H1 (cell line): ENCODE measurements at regions not wholly inside any gene's neighbourhood (a gene's known extent, or its start where the extent isn't known, plus 50 kb on each side); places are given as distances from the start of the nearest gene placed in this dataset.

Experiments
- CHD2 ChIP-seq: IDR thresholded peaks from 2 replicates; pipeline ENCODE4 v1.6.1; 2012; ENCODE audit warnings: low read length, improper control_type of control experiment
- CHD7 ChIP-seq: fragments of 300-600 bp; sonication (generic); IDR thresholded peaks from 2 replicates; pipeline ENCODE4 v1.7.1; 2012; ENCODE audit warnings: low read length, moderate library complexity, mild to moderate bottlenecking, inconsistent platforms; ENCODE audit not compliant: insufficient replicate concordance
- CTBP2 ChIP-seq: IDR thresholded peaks from 2 replicates; pipeline ENCODE4 v1.7.0; 2011; ENCODE audit warnings: borderline replicate concordance, mild to moderate bottlenecking, moderate library complexity, mixed read lengths, low read length; ENCODE audit not compliant: insufficient read depth, insufficient read length
- EGR1 ChIP-seq: IDR thresholded peaks from 2 replicates; pipeline ENCODE4 v1.6.1; 2011; ENCODE audit warnings: low read depth, low read length, borderline replicate concordance
- EP300 ChIP-seq, 2 experiments: IDR thresholded peaks; 1 replicate in 1 of 2; 2 replicates in 1 of 2; pipeline ENCODE4 v1.6.1; 2011 to 2012; ENCODE audit warnings: low read depth in 2 of 2, low read length in 2 of 2, mild to moderate bottlenecking in 2 of 2, borderline replicate concordance in 1 of 2, inconsistent platforms in 1 of 2, moderate library complexity in 1 of 2
- EZH2 ChIP-seq: fragments of 200-600 bp; sonication (generic); IDR thresholded peaks from 2 replicates; pipeline ENCODE4 v1.7.1; 2012; ENCODE audit warnings: low read depth, mild to moderate bottlenecking, moderate library complexity, low read length, inconsistent platforms; ENCODE audit not compliant: severe bottlenecking
- GABPA ChIP-seq: IDR thresholded peaks from 2 replicates; pipeline ENCODE4 v1.6.1; 2011; ENCODE audit warnings: mild to moderate bottlenecking, low read length, moderate library complexity, borderline replicate concordance; ENCODE audit not compliant: insufficient read depth
- TCF12 ChIP-seq: IDR thresholded peaks from 2 replicates; pipeline ENCODE4 v1.6.1; 2011; ENCODE audit warnings: low read depth, mild to moderate bottlenecking, low read length
- USF2 ChIP-seq: IDR thresholded peaks from 2 replicates; pipeline ENCODE4 v1.6.1; 2011; ENCODE audit warnings: low read length, improper control_type of control experiment

- TF ChIP-seq CHD7 (no peak), TCF12 (no peak), EP300 (IDR thresholded peaks at IDR 0.05; ENCODE audit: borderline replicate concordance in 1 of 2, low read depth in 2 of 2, low read length in 2 of 2) (no peak), USF2 (no peak), EZH2 (no peak), GABPA (no peak), CTBP2 (no peak), CHD2 (no peak), EGR1 (no peak)
These were observed 101.6 kb upstream of the AKIP1 start (continued) for GRCh38 chr11:8809241-8809938.
